Fibroblast of lung (primary cell): ENCODE measurements at regions not wholly inside any gene's neighbourhood (a gene's known extent, or its start where the extent isn't known, plus 50 kb on each side); places are given as distances from the start of the nearest gene placed in this dataset.

Experiments
- DNase-seq, 2 donors: peaks; one replicate each; pipeline versions ENCODE4 v3.0.0 to v3.0.0-alpha.2; 2010; ENCODE audit warnings: low read depth in 2 of 2
- H2AFZ ChIP-seq: 2 replicates; pipeline ENCODE4 v1.5.1; 2012; ENCODE audit warnings: low read length, control low read depth, inconsistent platforms
- H3K27ac ChIP-seq: 2 replicates; pipeline ENCODE4 v1.5.1; 2011; ENCODE audit warnings: low read length, control low read depth; ENCODE audit not compliant: insufficient read depth
- H3K27me3 ChIP-seq: 2 replicates; pipeline ENCODE4 v1.5.1; 2011; ENCODE audit warnings: mild to moderate bottlenecking, low read length; ENCODE audit not compliant: control insufficient read depth, insufficient read depth
- H3K36me3 ChIP-seq: 2 replicates; pipeline ENCODE4 v1.5.1; 2011; ENCODE audit warnings: low read length; ENCODE audit not compliant: control insufficient read depth, insufficient read depth
- H3K4me1 ChIP-seq: 2 replicates; pipeline ENCODE4 v1.5.1; 2011; ENCODE audit warnings: low read length; ENCODE audit not compliant: control insufficient read depth, insufficient read depth; ENCODE audit errors: extremely low read depth
- H3K4me2 ChIP-seq: 2 replicates; pipeline ENCODE4 v1.5.1; 2011; ENCODE audit warnings: low read length, control low read depth; ENCODE audit not compliant: insufficient read depth; ENCODE audit errors: extremely low read depth
- H3K4me3 ChIP-seq, 4 experiments: fragments of 200-600 bp in 1 of 4; sonication (generic) in 1 of 4; replicated peaks in 1 of 4; 2 replicates each; pipeline ENCODE4 v1.5.1; 2011 to 2016; ENCODE audit warnings: low read length in 4 of 4, low read depth in 3 of 4, mild to moderate bottlenecking in 3 of 4, control low read depth in 2 of 4, inconsistent platforms in 1 of 4, mixed read lengths in 1 of 4; ENCODE audit not compliant: insufficient read depth in 1 of 4; ENCODE audit errors: control extremely low read depth in 1 of 4
- H3K79me2 ChIP-seq: 2 replicates; pipeline ENCODE4 v1.5.1; 2012; ENCODE audit warnings: mild to moderate bottlenecking, low read length, inconsistent platforms; ENCODE audit not compliant: control insufficient read depth, insufficient read depth
- H3K9ac ChIP-seq: 2 replicates; pipeline ENCODE4 v1.5.1; 2011; ENCODE audit warnings: mild to moderate bottlenecking, low read length, control low read depth; ENCODE audit not compliant: insufficient read depth
- H3K9me3 ChIP-seq: 2 replicates; pipeline ENCODE4 v1.5.1; 2012; ENCODE audit warnings: low read depth, low read length; ENCODE audit not compliant: control insufficient read depth, insufficient read depth
- H4K20me1 ChIP-seq: 2 replicates; pipeline ENCODE4 v1.5.1; 2011; ENCODE audit warnings: low read length; ENCODE audit not compliant: control insufficient read depth, insufficient read depth; ENCODE audit errors: extremely low read depth
- CTCF ChIP-seq, 2 donors: IDR thresholded peaks in 1 of 2; conservative IDR thresholded peaks in 1 of 2; 1 replicate in 1 of 2; 2 replicates in 1 of 2; pipeline ENCODE4 v1.5.1; 2011 to 2012; ENCODE audit warnings: low read length in 2 of 2, control low read depth in 1 of 2, inconsistent platforms in 1 of 2, low read depth in 1 of 2, mild to moderate bottlenecking in 1 of 2
- EZH2 ChIP-seq: IDR thresholded peaks from 2 replicates; pipeline ENCODE4 v1.5.1; 2012; ENCODE audit warnings: low read length, control low read depth, mild to moderate bottlenecking; ENCODE audit errors: missing control alignments

- no peak overlapping the region for H3K4me2 ChIP-seq
- H4K20me1 ChIP-seq: no peaks in the 10 kb centered on the region
- H3K9me3 ChIP-seq: no peaks in the 10 kb centered on the region
- H3K36me3 ChIP-seq: no peaks in the 10 kb centered on the region
- no peak for DNase-seq
- no peak overlapping the region for H3K9ac ChIP-seq
- H3K27me3 ChIP-seq: no peaks in the 10 kb centered on the region
- H2AFZ ChIP-seq: no peak overlapping the region
- TF ChIP-seq EZH2: no peak
- TF ChIP-seq CTCF (conservative IDR thresholded peaks at IDR 0.05 in 1 of 2, IDR thresholded peaks at IDR 0.05 in 1 of 2; ENCODE audit: low read depth in 1 of 2, low read length in 2 of 2): no peak
- peaks cover 3% of the 10 kb centered on the region for H3K4me1 ChIP-seq
- H3K4me3 ChIP-seq: no peak overlapping the region
- no peaks in the 10 kb centered on the region for H3K79me2 ChIP-seq
- H3K27ac ChIP-seq: no peak overlapping the region
Observed at GRCh38 chr6:97591955-97592354, 308.9 kb upstream of the MMS22L start.

GRCh38 chr6:97594844-97595243 lies 311.8 kb upstream of the MMS22L start:
- TF ChIP-seq CTCF (conservative IDR thresholded peaks at IDR 0.05 in 1 of 2, IDR thresholded peaks at IDR 0.05 in 1 of 2; ENCODE audit: low read depth in 1 of 2, low read length in 2 of 2) (no peak), EZH2 (no peak)
- no peak overlapping the region for H3K4me2 ChIP-seq

DNA sequence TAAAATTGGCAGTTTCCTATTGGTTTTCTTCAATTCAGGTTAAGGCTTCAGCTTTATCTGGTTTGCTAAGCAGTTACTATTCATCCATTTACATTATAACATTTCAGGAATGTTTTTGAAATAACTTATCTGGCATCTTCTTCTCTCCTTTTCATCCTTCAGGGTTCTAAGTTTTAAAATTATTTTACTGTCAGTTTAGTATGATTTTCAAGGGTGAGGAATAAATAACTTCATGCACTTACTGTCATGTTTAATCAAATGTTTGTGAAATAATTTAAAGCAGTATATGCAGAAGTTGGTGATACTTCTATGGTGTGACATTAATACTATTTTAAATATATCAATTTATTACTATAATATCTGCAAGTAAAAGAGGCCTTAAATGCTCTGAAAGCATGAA lies 338.1 kb upstream of the MMS22L start:
- Histone ChIP-seq H4K20me1 (no peaks in the 10 kb centered on the region), H3K9me3 (no peaks in the 10 kb centered on the region), H3K4me1 (no peaks in the 10 kb centered on the region), H3K27me3 (no peaks in the 10 kb centered on the region), H3K36me3 (no peaks in the 10 kb centered on the region), H3K79me2 (no peaks in the 10 kb centered on the region), H2AFZ (no peak overlapping the region), H3K27ac (no peak overlapping the region), H3K9ac (no peak overlapping the region), H3K4me2 (no peak overlapping the region), H3K4me3 (no peak overlapping the region)
- no peak for TF ChIP-seq EZH2
- no peak for DNase-seq

More at GRCh38 chr6:97594844-97595243, 311.8 kb upstream of the MMS22L start:
- Histone ChIP-seq H3K9me3 (no peaks in the 10 kb centered on the region), H3K27ac (no peak overlapping the region), H3K79me2 (no peaks in the 10 kb centered on the region), H2AFZ (no peak overlapping the region), H3K36me3 (no peaks in the 10 kb centered on the region), H3K9ac (no peak overlapping the region), H4K20me1 (no peaks in the 10 kb centered on the region), H3K4me1 (peaks cover 3% of the 10 kb centered on the region), H3K4me3 (no peak overlapping the region), H3K27me3 (no peaks in the 10 kb centered on the region)
- peak; percentile 65 to 83 for DNase-seq
